ENCODE measurements at regions not wholly inside any gene's neighbourhood (a gene's known extent, or its start where the extent isn't known, plus 50 kb on each side); places are given as distances from the start of the nearest gene placed in this dataset.
A peak's percentile ranks its signal among the peaks of the same experiment; 100 is the strongest.

GRCh38 chr18:1708006-1708405, 803.3 kb downstream of the ADCYAP1 start:
- no peak for TF ChIP-seq CTCF (IDR thresholded peaks at IDR 0.05; ENCODE audit: control insufficient read depth, extremely low read depth, insufficient read depth)
- no peak for DNase-seq (ENCODE audit: low read depth)
- no peak overlapping the region for H3K4me3 ChIP-seq (ENCODE audit: low read depth, low read length)

- no peak for DNase-seq (ENCODE audit: low read depth)
- H3K4me3 ChIP-seq (ENCODE audit: low read depth, low read length) = no peak overlapping the region
- TF ChIP-seq CTCF (IDR thresholded peaks at IDR 0.05; ENCODE audit: control insufficient read depth, extremely low read depth, insufficient read depth) = no peak
These were observed 805.4 kb downstream of the ADCYAP1 start for GRCh38 chr18:1710114-1710513.

- TF ChIP-seq CTCF (IDR thresholded peaks at IDR 0.05; ENCODE audit: control insufficient read depth, extremely low read depth, insufficient read depth) = no peak
- H3K4me3 ChIP-seq (ENCODE audit: low read depth, low read length) = no peak overlapping the region
- DNase-seq (ENCODE audit: low read depth) = no peak
These were observed 827.5 kb downstream of the ADCYAP1 start for GRCh38 chr18:1732143-1732542.

GRCh38 chr18:1746131-1746530, 825.2 kb downstream of the METTL4 start:
- TF ChIP-seq CTCF (IDR thresholded peaks at IDR 0.05; ENCODE audit: control insufficient read depth, extremely low read depth, insufficient read depth) = no peak
- H3K4me3 ChIP-seq (ENCODE audit: low read depth, low read length) = no peak overlapping the region
- no peak for DNase-seq (ENCODE audit: low read depth)

GRCh38 chr18:1751249-1751648, 820.1 kb downstream of the METTL4 start:
- no peak for DNase-seq (ENCODE audit: low read depth)
- no peak overlapping the region for H3K4me3 ChIP-seq (ENCODE audit: low read depth, low read length)
- no peak for TF ChIP-seq CTCF (IDR thresholded peaks at IDR 0.05; ENCODE audit: control insufficient read depth, extremely low read depth, insufficient read depth)

GRCh38 chr18:1760901-1761300, 810.4 kb downstream of the METTL4 start:
- H3K4me3 ChIP-seq (ENCODE audit: low read depth, low read length) = no peak overlapping the region
- peak; percentile 15 for DNase-seq (ENCODE audit: low read depth)
- TF ChIP-seq CTCF (IDR thresholded peaks at IDR 0.05; ENCODE audit: control insufficient read depth, extremely low read depth, insufficient read depth) = no peak

- no peak for DNase-seq (ENCODE audit: low read depth)
- H3K4me3 ChIP-seq (ENCODE audit: low read depth, low read length) = no peak overlapping the region
- no peak for TF ChIP-seq CTCF (IDR thresholded peaks at IDR 0.05; ENCODE audit: control insufficient read depth, extremely low read depth, insufficient read depth)
These were observed 797.0 kb downstream of the METTL4 start for GRCh38 chr18:1774261-1774660.
